ENCODE measurements at regions not wholly inside any gene's neighbourhood (a gene's known extent, or its start where the extent isn't known, plus 50 kb on each side); places are given as distances from the start of the nearest gene placed in this dataset.
"Not testable (repeated sequence)": the region's sequence is repeated elsewhere in the genome, so short reads cannot be mapped to it uniquely, and the experiment has no call there.

- TF ChIP-seq CTCF (IDR thresholded peaks at IDR 0.05; ENCODE audit: low read length); EZH2 (IDR thresholded peaks at IDR 0.05; ENCODE audit: borderline replicate concordance, low read length): not testable (repeated sequence)
Observed at GRCh38 chr22:23422281-23422680, 157.8 kb downstream of the IGLL1 start.

Data from OCI-LY1 (cell line).